Right renal pelvis (tissue), 4 donors: ENCODE measurements at regions not wholly inside any gene's neighbourhood (a gene's known extent, or its start where the extent isn't known, plus 50 kb on each side); places are given as distances from the start of the nearest gene placed in this dataset.
"Not testable (repeated sequence)": the region's sequence is repeated elsewhere in the genome, so short reads cannot be mapped to it uniquely, and the experiment has no call there.

Source experiments
- DNase-seq, 4 donors: peaks; one replicate each; pipeline ENCODE4 v3.0.0-alpha.2; 2013; ENCODE audit warnings: low read depth in 4 of 4, low spot score in 3 of 4, missing footprints in 1 of 4

- DNase-seq = no peak
These were observed 80.2 kb downstream of the TMEM47 start for GRCh38 chrX:34576864-34577263.

GRCh38 chrX:34565981-34566380, 91.1 kb downstream of the TMEM47 start:
- DNase-seq = no peak

GRCh38 chrX:34563804-34564203, 93.3 kb downstream of the TMEM47 start:
- no peak for DNase-seq

GRCh38 chrX:34563061-34563460, 94.0 kb downstream of the TMEM47 start:
- no peak for DNase-seq

- DNase-seq = no peak
These were observed 95.1 kb downstream of the TMEM47 start for GRCh38 chrX:34562006-34562405.

- no peak for DNase-seq
These were observed 96.9 kb downstream of the TMEM47 start for GRCh38 chrX:34560180-34560579.

- no peak for DNase-seq
These were observed 97.8 kb downstream of the TMEM47 start for GRCh38 chrX:34559325-34559724.

- DNase-seq = no peak
These were observed 99.4 kb downstream of the TMEM47 start for GRCh38 chrX:34557733-34558132.

- DNase-seq = no peak
These were observed 101.6 kb downstream of the TMEM47 start for GRCh38 chrX:34555481-34555880.

GRCh38 chrX:34546366-34546765, 110.7 kb downstream of the TMEM47 start:
- no peak for DNase-seq

GRCh38 chrX:34528081-34528480, 129.0 kb downstream of the TMEM47 start:
- DNase-seq = no peak

- no peak for DNase-seq
These were observed 135.5 kb downstream of the TMEM47 start for GRCh38 chrX:34521563-34521962.

- no peak for DNase-seq
These were observed 147.7 kb downstream of the TMEM47 start for GRCh38 chrX:34509394-34509793.

GRCh38 chrX:34503119-34503518, 154.0 kb downstream of the TMEM47 start:
- no peak for DNase-seq

- no peak for DNase-seq
These were observed 164.0 kb downstream of the TMEM47 start for GRCh38 chrX:34493086-34493485.

- DNase-seq = no peak
These were observed 166.0 kb downstream of the TMEM47 start for GRCh38 chrX:34491126-34491525.

- no peak for DNase-seq
These were observed 169.7 kb downstream of the TMEM47 start for GRCh38 chrX:34487364-34487763.

- DNase-seq = no peak
These were observed 173.1 kb downstream of the TMEM47 start for GRCh38 chrX:34483980-34484379.

- no peak for DNase-seq
These were observed 186.6 kb downstream of the TMEM47 start for GRCh38 chrX:34470507-34470906.

- no peak for DNase-seq
These were observed 189.6 kb downstream of the TMEM47 start for GRCh38 chrX:34467437-34467836.

- DNase-seq = not testable (repeated sequence)
These were observed 193.9 kb downstream of the TMEM47 start for GRCh38 chrX:34463220-34463619.

GRCh38 chrX:34457850-34458249, 199.2 kb downstream of the TMEM47 start:
- not testable (repeated sequence) for DNase-seq

GRCh38 chrX:34437586-34437985, 219.5 kb downstream of the TMEM47 start:
- DNase-seq = peak; percentile 12 to 29 (median 22)

GRCh38 chrX:34426334-34426733, 230.8 kb downstream of the TMEM47 start:
- DNase-seq = no peak
